ENCODE measurements at regions not wholly inside any gene's neighbourhood (a gene's known extent, or its start where the extent isn't known, plus 50 kb on each side); places are given as distances from the start of the nearest gene placed in this dataset.

DNA sequence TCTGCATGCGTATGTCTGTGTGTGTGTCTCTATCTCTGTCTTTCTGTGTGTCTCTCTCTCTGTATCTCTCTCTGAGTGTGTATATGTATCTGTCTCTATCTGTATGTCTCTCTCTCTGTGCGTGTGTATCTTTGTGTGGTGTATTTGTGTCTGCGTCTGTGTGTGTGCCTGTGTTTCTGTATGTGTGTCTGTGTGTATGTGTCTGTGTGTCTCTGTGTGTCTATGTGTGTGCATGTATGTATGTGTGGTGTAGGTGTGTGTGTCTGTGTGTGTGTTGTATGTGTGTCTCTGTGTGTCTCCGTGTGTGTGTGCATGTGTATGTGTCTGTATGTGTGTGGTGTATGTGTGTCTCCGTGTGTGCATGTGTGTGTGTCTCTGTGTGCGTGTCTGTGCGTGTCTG is 243.0 kb upstream of the FOXQ1 start:
- Histone ChIP-seq H3K4me3 (ENCODE audit: control insufficient read depth in 1 of 7, extremely low read depth in 1 of 7, insufficient read depth in 4 of 7, low read depth in 2 of 7, low read length in 6 of 7) (no peak overlapping the region), H3K27me3 (replicated peaks in 2 of 5; ENCODE audit: control insufficient read depth in 4 of 5, insufficient read depth in 5 of 5, low read length in 4 of 5) (peaks cover 0 to 7% (median 0%) of the 10 kb centered on the region in 5 experiments), H3K27ac (ENCODE audit: insufficient read depth in 1 of 2, low read depth in 1 of 2, low read length in 2 of 2, poor library complexity in 1 of 2, severe bottlenecking in 2 of 2) (no peak overlapping the region), H3K9me3 (ENCODE audit: control extremely low read depth in 1 of 5, control insufficient read depth in 4 of 5, insufficient read depth in 2 of 5, low read depth in 1 of 5, low read length in 4 of 5) (no peaks in the 10 kb centered on the region), H3K36me3 (ENCODE audit: control insufficient read depth in 4 of 4, insufficient read depth in 4 of 4, low read length in 3 of 4) (no peaks in the 10 kb centered on the region), H3K4me1 (ENCODE audit: control extremely low read depth in 1 of 4, control insufficient read depth in 4 of 4, insufficient read depth in 4 of 4, low read length in 3 of 4) (peaks cover 0 to 10% (median 2%) of the 10 kb centered on the region in 4 experiments)
- DNase-seq = no peak
- ChIA-PET POLR2A (no interaction called here), CTCF (no interaction called here)
- 100% methylated on average over 1 of the region's 7 CpGs for WGBS (ENCODE audit: insufficient coverage)

DNA sequence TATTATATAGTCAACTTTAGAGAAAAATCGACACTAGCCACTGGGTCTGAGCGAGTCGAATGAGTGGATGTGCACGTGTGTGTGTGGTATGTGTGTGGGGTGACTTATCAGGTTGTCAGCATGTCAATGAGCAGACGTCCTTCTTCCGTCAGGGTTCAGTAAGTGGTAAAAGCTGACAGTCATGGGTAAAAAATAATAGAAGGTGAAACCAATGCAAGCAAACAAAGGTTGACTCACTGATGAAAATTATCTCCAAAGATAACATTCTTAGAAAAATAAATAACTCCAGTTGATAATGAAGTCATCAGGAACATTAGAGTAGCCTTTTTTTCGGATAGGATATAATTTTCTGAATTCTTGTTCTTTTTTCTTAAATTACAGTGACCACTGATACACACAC is 243.8 kb upstream of the FOXQ1 start:
- Histone ChIP-seq H3K27me3 (replicated peaks in 2 of 5; ENCODE audit: control insufficient read depth in 4 of 5, insufficient read depth in 5 of 5, low read length in 4 of 5) (peaks cover 0 to 7% (median 0%) of the 10 kb centered on the region in 5 experiments), H3K9me3 (ENCODE audit: control extremely low read depth in 1 of 5, control insufficient read depth in 4 of 5, insufficient read depth in 2 of 5, low read depth in 1 of 5, low read length in 4 of 5) (no peaks in the 10 kb centered on the region), H3K36me3 (ENCODE audit: control insufficient read depth in 4 of 4, insufficient read depth in 4 of 4, low read length in 3 of 4) (no peaks in the 10 kb centered on the region), H3K27ac (ENCODE audit: insufficient read depth in 1 of 2, low read depth in 1 of 2, low read length in 2 of 2, poor library complexity in 1 of 2, severe bottlenecking in 2 of 2) (no peak overlapping the region), H3K4me3 (ENCODE audit: control insufficient read depth in 1 of 7, extremely low read depth in 1 of 7, insufficient read depth in 4 of 7, low read depth in 2 of 7, low read length in 6 of 7) (no peak overlapping the region), H3K4me1 (ENCODE audit: control extremely low read depth in 1 of 4, control insufficient read depth in 4 of 4, insufficient read depth in 4 of 4, low read length in 3 of 4) (peaks cover 0 to 10% (median 2%) of the 10 kb centered on the region in 4 experiments)
- CTCF ChIA-PET = no interaction called here
- POLR2A ChIA-PET = no interaction called here
- WGBS (ENCODE audit: insufficient coverage) = 97% methylated on average over 4 of the region's 7 CpGs
- no peak for DNase-seq

DNA sequence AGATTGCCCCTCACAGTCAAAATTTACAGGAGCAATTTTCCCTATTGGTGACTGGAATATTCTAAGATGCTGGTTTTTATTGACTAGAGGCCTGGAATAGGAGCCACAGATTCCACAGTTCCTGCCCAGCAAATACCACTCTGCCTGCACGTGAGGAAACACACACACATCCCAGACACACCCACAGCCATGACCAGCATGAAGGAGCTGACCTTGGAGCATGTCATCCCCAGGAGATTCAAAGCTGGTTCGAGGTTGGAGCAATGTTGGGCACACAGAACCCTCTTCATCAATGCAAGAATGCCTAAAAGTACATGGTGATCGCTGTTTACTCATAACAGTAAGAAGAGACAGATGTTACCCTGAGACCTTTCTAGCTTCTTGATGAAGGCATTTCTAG is 244.6 kb upstream of the FOXQ1 start:
- H3K4me1 ChIP-seq (ENCODE audit: control extremely low read depth in 1 of 4, control insufficient read depth in 4 of 4, insufficient read depth in 4 of 4, low read length in 3 of 4) = peaks cover 0 to 10% (median 2%) of the 10 kb centered on the region in 4 experiments
- WGBS (ENCODE audit: insufficient coverage) = 86% methylated on average over 1 of the region's 3 CpGs
- no peak for DNase-seq
- no peak overlapping the region for H3K4me3 ChIP-seq (ENCODE audit: control insufficient read depth in 1 of 7, extremely low read depth in 1 of 7, insufficient read depth in 4 of 7, low read depth in 2 of 7, low read length in 6 of 7)
- no peaks in the 10 kb centered on the region for H3K9me3 ChIP-seq (ENCODE audit: control extremely low read depth in 1 of 5, control insufficient read depth in 4 of 5, insufficient read depth in 2 of 5, low read depth in 1 of 5, low read length in 4 of 5)
- no peak overlapping the region for H3K27ac ChIP-seq (ENCODE audit: insufficient read depth in 1 of 2, low read depth in 1 of 2, low read length in 2 of 2, poor library complexity in 1 of 2, severe bottlenecking in 2 of 2)
- POLR2A ChIA-PET = no interaction called here
- no peaks in the 10 kb centered on the region for H3K36me3 ChIP-seq (ENCODE audit: control insufficient read depth in 4 of 4, insufficient read depth in 4 of 4, low read length in 3 of 4)
- CTCF ChIA-PET = no interaction called here
- peaks cover 0 to 9% (median 0%) of the 10 kb centered on the region in 5 experiments for H3K27me3 ChIP-seq (replicated peaks in 2 of 5; ENCODE audit: control insufficient read depth in 4 of 5, insufficient read depth in 5 of 5, low read length in 4 of 5)

DNA sequence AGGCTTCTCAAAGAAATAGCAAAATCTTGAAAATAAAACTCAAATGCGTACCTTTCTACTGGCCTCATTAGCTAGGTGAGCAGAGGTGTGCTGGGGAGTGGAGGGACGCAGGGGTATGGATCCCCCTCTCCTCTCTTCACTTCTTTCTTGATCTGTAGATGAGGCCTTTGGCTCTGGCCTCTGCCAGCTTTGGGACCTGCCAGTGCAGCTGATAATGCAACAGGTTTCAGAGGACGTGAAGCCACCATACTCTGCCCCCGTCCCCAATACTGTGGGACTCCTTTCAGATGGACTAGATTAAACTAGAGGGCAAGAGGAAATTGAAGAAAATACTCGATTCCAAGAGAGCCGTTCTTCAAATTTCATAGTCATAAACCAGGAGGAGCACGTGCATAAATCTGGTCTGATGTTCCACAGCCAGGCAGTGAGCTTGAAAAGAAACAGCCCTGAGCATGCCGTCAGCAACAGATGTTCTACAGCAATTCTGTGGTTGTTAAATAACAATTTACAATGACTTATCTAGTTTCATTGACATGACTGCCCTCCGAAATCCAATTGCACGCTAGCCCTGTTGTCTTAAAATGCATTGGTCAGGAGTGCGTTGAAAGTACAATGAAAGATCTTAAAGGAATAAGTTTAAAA is 245.3 kb upstream of the FOXQ1 start:
- WGBS (ENCODE audit: insufficient coverage) = 84% methylated on average over 11 of the region's 11 CpGs
- CTCF ChIA-PET = no interaction called here
- POLR2A ChIA-PET = no interaction called here

DNA sequence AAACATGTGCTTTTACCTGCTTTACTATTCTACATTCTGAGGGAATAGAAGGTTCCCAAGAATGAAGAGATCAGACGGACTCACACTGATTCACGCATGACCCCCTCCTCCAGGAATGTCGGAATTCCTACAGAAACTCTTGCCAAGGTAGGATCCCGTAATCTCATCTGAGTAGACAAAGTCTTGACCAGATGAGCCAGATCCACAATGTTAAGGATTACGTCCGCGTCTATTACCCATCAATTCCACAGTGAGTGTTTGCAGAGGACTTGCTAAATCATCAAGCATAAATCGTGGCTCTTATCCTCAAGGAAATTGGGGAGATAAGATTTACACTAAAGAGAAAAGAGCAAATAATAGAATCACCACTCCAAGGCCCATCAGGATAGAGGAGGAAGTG is 245.9 kb upstream of the FOXQ1 start:
- Histone ChIP-seq H3K4me1 (ENCODE audit: control extremely low read depth in 1 of 4, control insufficient read depth in 4 of 4, insufficient read depth in 4 of 4, low read length in 3 of 4) (peaks cover 0 to 10% (median 2%) of the 10 kb centered on the region in 4 experiments), H3K4me3 (ENCODE audit: control insufficient read depth in 1 of 7, extremely low read depth in 1 of 7, insufficient read depth in 4 of 7, low read depth in 2 of 7, low read length in 6 of 7) (no peak overlapping the region), H3K36me3 (ENCODE audit: control insufficient read depth in 4 of 4, insufficient read depth in 4 of 4, low read length in 3 of 4) (no peaks in the 10 kb centered on the region), H3K27me3 (replicated peaks in 2 of 5; ENCODE audit: control insufficient read depth in 4 of 5, insufficient read depth in 5 of 5, low read length in 4 of 5) (peaks cover 0 to 9% (median 0%) of the 10 kb centered on the region in 5 experiments), H3K27ac (ENCODE audit: insufficient read depth in 1 of 2, low read depth in 1 of 2, low read length in 2 of 2, poor library complexity in 1 of 2, severe bottlenecking in 2 of 2) (no peak overlapping the region), H3K9me3 (ENCODE audit: control extremely low read depth in 1 of 5, control insufficient read depth in 4 of 5, insufficient read depth in 2 of 5, low read depth in 1 of 5, low read length in 4 of 5) (no peaks in the 10 kb centered on the region)
- WGBS (ENCODE audit: insufficient coverage) = 100% methylated on average over 7 of the region's 8 CpGs
- CTCF ChIA-PET = no interaction called here
- POLR2A ChIA-PET = no interaction called here
- no peak for DNase-seq

More for the DNA sequence above, 245.3 kb upstream of the FOXQ1 start:
- Histone ChIP-seq H3K27me3 (replicated peaks in 2 of 5; ENCODE audit: control insufficient read depth in 4 of 5, insufficient read depth in 5 of 5, low read length in 4 of 5) (peaks cover 0 to 9% (median 0%) of the 10 kb centered on the region in 5 experiments), H3K27ac (ENCODE audit: insufficient read depth in 1 of 2, low read depth in 1 of 2, low read length in 2 of 2, poor library complexity in 1 of 2, severe bottlenecking in 2 of 2) (no peak overlapping the region), H3K9me3 (ENCODE audit: control extremely low read depth in 1 of 5, control insufficient read depth in 4 of 5, insufficient read depth in 2 of 5, low read depth in 1 of 5, low read length in 4 of 5) (no peaks in the 10 kb centered on the region), H3K36me3 (ENCODE audit: control insufficient read depth in 4 of 4, insufficient read depth in 4 of 4, low read length in 3 of 4) (no peaks in the 10 kb centered on the region), H3K4me1 (ENCODE audit: control extremely low read depth in 1 of 4, control insufficient read depth in 4 of 4, insufficient read depth in 4 of 4, low read length in 3 of 4) (peaks cover 0 to 10% (median 2%) of the 10 kb centered on the region in 4 experiments), H3K4me3 (ENCODE audit: control insufficient read depth in 1 of 7, extremely low read depth in 1 of 7, insufficient read depth in 4 of 7, low read depth in 2 of 7, low read length in 6 of 7) (no peak overlapping the region)
- DNase-seq = no peak

DNA sequence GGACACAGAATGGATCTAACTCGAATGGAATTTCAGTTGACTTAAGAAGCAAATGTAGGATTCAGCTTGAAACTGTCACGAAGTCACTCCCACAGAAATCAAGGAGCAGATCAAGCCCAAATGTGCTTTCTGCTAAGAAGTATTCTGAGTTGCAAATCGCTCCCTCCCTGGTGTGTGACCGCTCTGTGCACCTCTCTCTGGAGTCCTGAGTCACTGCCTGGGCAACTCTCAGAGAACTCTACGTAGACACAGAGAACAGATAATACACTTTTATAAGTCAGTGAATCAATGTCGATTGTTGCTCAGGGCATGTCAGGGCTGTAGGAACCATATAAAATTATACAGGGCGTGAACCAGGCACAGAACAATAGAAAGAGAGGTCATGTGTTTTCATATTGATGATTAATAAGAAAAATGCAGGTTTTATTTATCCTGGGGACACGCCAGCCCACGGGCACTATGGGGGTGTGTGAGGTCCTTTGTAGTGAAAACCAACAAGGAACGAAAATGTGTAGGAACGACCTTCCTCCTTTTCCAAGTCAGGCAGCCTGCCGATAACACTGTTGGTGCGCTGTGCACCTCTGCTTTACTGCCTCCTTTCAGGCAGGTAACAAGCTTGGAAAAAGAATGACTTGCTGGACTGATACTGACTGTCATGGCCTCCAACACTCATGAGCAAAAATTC is 248.1 kb upstream of the FOXQ1 start:
- H3K27me3 ChIP-seq (replicated peaks in 2 of 5; ENCODE audit: control insufficient read depth in 4 of 5, insufficient read depth in 5 of 5, low read length in 4 of 5) = peaks cover 0 to 7% (median 2%) of the 10 kb centered on the region in 5 experiments
- 94% methylated on average over 13 of the region's 13 CpGs for WGBS (ENCODE audit: insufficient coverage)
- no peaks in the 10 kb centered on the region for H3K4me1 ChIP-seq (ENCODE audit: control extremely low read depth in 1 of 4, control insufficient read depth in 4 of 4, insufficient read depth in 4 of 4, low read length in 3 of 4)
- POLR2A ChIA-PET = no interaction called here
- no peaks in the 10 kb centered on the region for H3K36me3 ChIP-seq (ENCODE audit: control insufficient read depth in 4 of 4, insufficient read depth in 4 of 4, low read length in 3 of 4)
- H3K9me3 ChIP-seq (ENCODE audit: control extremely low read depth in 1 of 5, control insufficient read depth in 4 of 5, insufficient read depth in 2 of 5, low read depth in 1 of 5, low read length in 4 of 5) = no peaks in the 10 kb centered on the region
- no peak for DNase-seq
- no peak overlapping the region for H3K27ac ChIP-seq (ENCODE audit: insufficient read depth in 1 of 2, low read depth in 1 of 2, low read length in 2 of 2, poor library complexity in 1 of 2, severe bottlenecking in 2 of 2)
- no peak overlapping the region for H3K4me3 ChIP-seq (ENCODE audit: control insufficient read depth in 1 of 7, extremely low read depth in 1 of 7, insufficient read depth in 4 of 7, low read depth in 2 of 7, low read length in 6 of 7)
- CTCF ChIA-PET = no interaction called here

DNA sequence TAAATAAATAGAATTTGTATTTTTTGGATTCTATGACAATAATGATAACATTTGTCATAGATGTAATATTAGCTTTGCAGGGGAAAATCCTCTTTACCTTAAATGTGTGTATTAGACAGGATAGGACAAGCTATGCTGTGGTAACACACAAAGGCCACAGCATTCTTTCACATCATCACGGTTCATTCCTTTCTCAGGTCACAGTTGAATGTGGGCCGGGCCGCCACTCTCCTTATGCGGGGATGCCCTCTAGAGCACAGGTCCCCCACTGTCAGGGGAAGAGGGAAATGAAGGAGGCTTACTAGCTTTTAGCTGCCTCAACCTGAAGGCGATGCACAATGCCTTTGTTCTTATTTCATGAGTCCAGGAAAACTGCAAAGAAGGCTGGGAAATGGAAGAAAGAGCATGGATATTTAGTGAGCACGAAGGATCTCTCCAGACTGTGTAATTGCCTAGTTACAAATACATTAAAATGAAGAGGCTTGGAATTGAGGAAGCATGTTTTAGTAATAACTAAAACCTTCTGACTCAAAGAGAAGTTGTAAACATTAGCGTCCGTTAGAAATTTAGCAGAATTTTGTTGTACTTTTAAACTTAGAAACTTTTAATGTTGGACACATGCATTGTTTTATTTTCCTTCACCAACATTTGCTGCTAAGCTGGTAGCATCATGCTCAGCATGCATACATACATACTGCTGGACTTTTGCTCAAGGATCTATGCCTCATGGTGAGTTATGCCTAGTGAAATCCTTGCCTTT is 248.9 kb upstream of the FOXQ1 start:
- no peak overlapping the region for H3K27ac ChIP-seq (ENCODE audit: insufficient read depth in 1 of 2, low read depth in 1 of 2, low read length in 2 of 2, poor library complexity in 1 of 2, severe bottlenecking in 2 of 2)
- POLR2A ChIA-PET = no interaction called here
- no peaks in the 10 kb centered on the region for H3K36me3 ChIP-seq (ENCODE audit: control insufficient read depth in 4 of 4, insufficient read depth in 4 of 4, low read length in 3 of 4)
- no peak for DNase-seq
- CTCF ChIA-PET = interaction anchor here (0.6 kb wide), 1 partner anchor 412 kb away, joined by 3 read pairs; no protein-coding TSS in a partner anchor
- H3K9me3 ChIP-seq (ENCODE audit: control extremely low read depth in 1 of 5, control insufficient read depth in 4 of 5, insufficient read depth in 2 of 5, low read depth in 1 of 5, low read length in 4 of 5) = no peaks in the 10 kb centered on the region
- H3K27me3 ChIP-seq (replicated peaks in 2 of 5; ENCODE audit: control insufficient read depth in 4 of 5, insufficient read depth in 5 of 5, low read length in 4 of 5) = peaks cover 0 to 7% (median 2%) of the 10 kb centered on the region in 5 experiments
- H3K4me1 ChIP-seq (ENCODE audit: control extremely low read depth in 1 of 4, control insufficient read depth in 4 of 4, insufficient read depth in 4 of 4, low read length in 3 of 4) = no peaks in the 10 kb centered on the region
- no peak overlapping the region for H3K4me3 ChIP-seq (ENCODE audit: control insufficient read depth in 1 of 7, extremely low read depth in 1 of 7, insufficient read depth in 4 of 7, low read depth in 2 of 7, low read length in 6 of 7)
- whole genome bisulfite sequencing (ENCODE audit: insufficient coverage) = 82% methylated on average over 5 of the region's 8 CpGs

Measured in common myeloid progenitor, CD34-positive (primary cell).